HepG2 (cell line): ENCODE measurements at regions not wholly inside any gene's neighbourhood (a gene's known extent, or its start where the extent isn't known, plus 50 kb on each side); places are given as distances from the start of the nearest gene placed in this dataset.

Experiments used
- AFF4 ChIP-seq: sonication (generic); formaldehyde crosslinking; IDR thresholded peaks from 2 replicates; pipeline ENCODE4 v1.4.0; 2020; ENCODE audit warnings: missing genetic modification reagents
- CBFB ChIP-seq: sonication (generic); formaldehyde crosslinking; IDR thresholded peaks from 2 replicates; pipeline ENCODE4 v1.4.0; 2020; ENCODE audit warnings: missing genetic modification reagents
- CBX1 ChIP-seq: IDR thresholded peaks from one replicate; pipeline ENCODE4 v1.6.1; 2016; ENCODE audit warnings: antibody characterized with exemption, low read depth
- CREB3 ChIP-seq: sonication (generic); formaldehyde crosslinking; IDR thresholded peaks from 2 replicates; pipeline ENCODE4 v1.5.0; 2020; ENCODE audit warnings: missing genetic modification reagents
- FOXM1 ChIP-seq: sonication (generic); formaldehyde crosslinking; IDR thresholded peaks from 2 replicates; pipeline ENCODE4 v1.5.0; 2020; ENCODE audit warnings: missing genetic modification reagents
- IRF2 ChIP-seq: IDR thresholded peaks from 2 replicates; pipeline ENCODE4 v1.6.1; 2018; ENCODE audit warnings: missing genetic modification reagents, missing compliant biosample characterization
- KDM1A ChIP-seq: IDR thresholded peaks from 2 replicates; pipeline ENCODE4 v1.6.1; 2016; ENCODE audit warnings: missing compliant biosample characterization
- MYC ChIP-seq: sonication (generic); formaldehyde crosslinking; IDR thresholded peaks from 2 replicates; pipeline ENCODE4 v1.9.0; 2021; ENCODE audit warnings: missing genetic modification reagents, borderline replicate concordance
- NFKB2 ChIP-seq: sonication (generic); formaldehyde crosslinking; IDR thresholded peaks from 2 replicates; pipeline ENCODE4 v1.4.0; 2020; ENCODE audit warnings: missing genetic modification reagents, borderline replicate concordance
- REL ChIP-seq: sonication (generic); formaldehyde crosslinking; conservative IDR thresholded peaks from 2 replicates; pipeline ENCODE4 v1.8.0; 2022; ENCODE audit warnings: mild to moderate bottlenecking, missing genetic modification reagents, moderate library complexity
- SALL1 ChIP-seq: sonication (generic); formaldehyde crosslinking; IDR thresholded peaks from 2 replicates; pipeline ENCODE4 v1.8.0; 2022; ENCODE audit warnings: mild to moderate bottlenecking, missing genetic modification reagents
- SIN3A ChIP-seq: IDR thresholded peaks from 2 replicates; pipeline ENCODE4 v1.6.1; 2011; ENCODE audit warnings: low read depth, mild to moderate bottlenecking, control low read depth, low read length, borderline replicate concordance
- TBL1XR1 ChIP-seq: fragments of 150-350 bp; IDR thresholded peaks from 2 replicates; pipeline ENCODE4 v1.6.1; 2014; ENCODE audit warnings: borderline replicate concordance, low read length; ENCODE audit not compliant: partially characterized antibody
- TRIM24 ChIP-seq: sonication (generic); formaldehyde crosslinking; IDR thresholded peaks from 2 replicates; pipeline ENCODE4 v1.8.0; 2022; ENCODE audit warnings: mild to moderate bottlenecking, missing genetic modification reagents
- ZBTB25 ChIP-seq: IDR thresholded peaks from 2 replicates; pipeline ENCODE4 v1.6.1; 2018; ENCODE audit warnings: missing genetic modification reagents
- ZFP36L2 ChIP-seq: sonication (generic); formaldehyde crosslinking; IDR thresholded peaks from 2 replicates; pipeline ENCODE4 v1.4.0; 2020; ENCODE audit warnings: missing genetic modification reagents
- ZMYM2 ChIP-seq: sonication (generic); formaldehyde crosslinking; IDR thresholded peaks from 2 replicates; pipeline ENCODE4 v1.8.0; 2022; ENCODE audit warnings: mild to moderate bottlenecking, missing genetic modification reagents
- ZNF230 ChIP-seq: sonication (generic); formaldehyde crosslinking; IDR thresholded peaks from 2 replicates; pipeline ENCODE4 v1.4.0; 2020; ENCODE audit warnings: mild to moderate bottlenecking, missing genetic modification reagents
- ZNF383 ChIP-seq: sonication (generic); formaldehyde crosslinking; IDR thresholded peaks from 2 replicates; pipeline ENCODE4 v1.4.0; 2020; ENCODE audit warnings: missing genetic modification reagents, mild to moderate bottlenecking, borderline replicate concordance
- ZNF556 ChIP-seq: sonication (generic); formaldehyde crosslinking; IDR thresholded peaks from 2 replicates; pipeline ENCODE4 v1.4.0; 2020; ENCODE audit warnings: mild to moderate bottlenecking, missing genetic modification reagents, borderline replicate concordance
- ZNF773 ChIP-seq: sonication (generic); formaldehyde crosslinking; IDR thresholded peaks from 2 replicates; pipeline ENCODE4 v1.4.0; 2020; ENCODE audit warnings: missing genetic modification reagents, borderline replicate concordance
- TF ChIP-seq, protein P1 (sequence below): sonication (generic); formaldehyde crosslinking; IDR thresholded peaks from 2 replicates; pipeline ENCODE4 v1.8.0; 2022; ENCODE audit warnings: mild to moderate bottlenecking, missing genetic modification reagents, moderate library complexity
- TF ChIP-seq, protein P2 (sequence below): IDR thresholded peaks from 2 replicates; pipeline ENCODE4 v1.6.1; 2016; ENCODE audit warnings: low read depth, control low read depth

DNA sequence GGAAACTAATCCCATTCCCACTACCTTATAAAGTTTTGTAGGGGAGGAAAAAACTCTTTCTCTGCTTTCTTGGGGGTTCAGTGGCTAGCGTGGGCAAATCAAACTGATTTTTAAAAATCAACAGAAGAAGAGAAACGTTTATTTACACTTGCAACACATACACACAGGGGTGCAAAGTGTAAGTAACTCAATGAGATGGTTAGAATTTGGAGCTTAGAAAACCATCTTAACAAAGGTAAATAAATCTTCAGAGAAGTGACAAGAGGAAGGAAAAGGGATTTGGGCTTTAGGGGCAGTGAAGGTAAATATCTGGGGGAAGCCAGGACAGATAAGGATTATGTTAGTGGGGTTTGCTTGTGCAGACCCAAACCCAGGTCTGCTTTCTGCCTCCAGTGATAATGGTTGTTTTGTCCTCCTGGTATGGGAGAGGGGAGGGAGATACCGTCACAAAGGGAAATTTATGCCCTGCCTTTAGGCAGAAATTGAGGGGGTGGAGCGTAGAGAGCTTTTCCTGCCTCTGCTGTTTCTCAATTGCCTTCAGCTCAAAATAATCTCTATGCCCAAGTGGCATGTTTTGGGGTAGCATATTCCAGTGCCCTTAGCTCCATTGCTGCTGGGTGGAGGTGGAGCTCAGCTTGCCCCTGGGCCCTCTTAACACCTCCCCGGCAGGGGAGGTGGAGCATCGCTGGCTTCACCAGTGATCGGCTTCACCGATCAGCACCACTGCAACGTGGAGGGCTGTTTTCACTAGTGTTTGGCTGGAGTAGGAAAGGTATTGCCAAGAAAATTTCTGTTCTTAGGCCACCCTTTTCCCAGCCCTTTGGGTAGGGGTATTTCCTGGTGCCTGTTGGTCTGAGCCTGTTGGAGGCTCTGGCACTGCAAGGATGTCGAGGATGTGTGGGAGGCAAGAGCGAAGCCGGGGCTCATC, 92.2 kb downstream of the TEX51 start (continued):
- no peak for TF ChIP-seq ZBTB25
- no peak for TF ChIP-seq AFF4 (CRISPR knock-in tag)
- no peak for TF ChIP-seq TRIM24 (CRISPR knock-in tag)
- TF ChIP-seq ZFP36L2 (CRISPR knock-in tag) = no peak
- TF ChIP-seq ZNF230 = no peak
- TF ChIP-seq CREB3 (CRISPR knock-in tag) = no peak
- no peak for TF ChIP-seq CBFB (CRISPR knock-in tag)
- 0 out of 2 replicates have a peak, but pooled peaks have one; percentile 61 for TF ChIP-seq ZNF383
- TF ChIP-seq REL (CRISPR knock-in tag) = no peak
- TF ChIP-seq ZMYM2 (CRISPR knock-in tag) = no peak
- no peak for TF ChIP-seq KDM1A
- no peak for TF ChIP-seq ZNF773 (CRISPR knock-in tag)
- no peak for TF ChIP-seq CBX1
- TF ChIP-seq, protein P1, sequence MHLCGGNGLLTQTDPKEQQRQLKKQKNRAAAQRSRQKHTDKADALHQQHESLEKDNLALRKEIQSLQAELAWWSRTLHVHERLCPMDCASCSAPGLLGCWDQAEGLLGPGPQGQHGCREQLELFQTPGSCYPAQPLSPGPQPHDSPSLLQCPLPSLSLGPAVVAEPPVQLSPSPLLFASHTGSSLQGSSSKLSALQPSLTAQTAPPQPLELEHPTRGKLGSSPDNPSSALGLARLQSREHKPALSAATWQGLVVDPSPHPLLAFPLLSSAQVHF (CRISPR knock-in tag) = no peak
- 0 out of 2 replicates have a peak, but pooled peaks have one; percentile 27 for TF ChIP-seq SIN3A
- TF ChIP-seq SALL1 = peak; percentile 30
- TF ChIP-seq IRF2 = no peak; the same call in 1 of the 2 replicates
- TF ChIP-seq ZNF556 (CRISPR knock-in tag) = peak; percentile 65; the same call in 1 of the 2 replicates
- no peak; the same call in 1 of the 2 replicates for TF ChIP-seq MYC (CRISPR knock-in tag)
- no peak for TF ChIP-seq FOXM1 (CRISPR knock-in tag)
- TF ChIP-seq, protein P2, sequence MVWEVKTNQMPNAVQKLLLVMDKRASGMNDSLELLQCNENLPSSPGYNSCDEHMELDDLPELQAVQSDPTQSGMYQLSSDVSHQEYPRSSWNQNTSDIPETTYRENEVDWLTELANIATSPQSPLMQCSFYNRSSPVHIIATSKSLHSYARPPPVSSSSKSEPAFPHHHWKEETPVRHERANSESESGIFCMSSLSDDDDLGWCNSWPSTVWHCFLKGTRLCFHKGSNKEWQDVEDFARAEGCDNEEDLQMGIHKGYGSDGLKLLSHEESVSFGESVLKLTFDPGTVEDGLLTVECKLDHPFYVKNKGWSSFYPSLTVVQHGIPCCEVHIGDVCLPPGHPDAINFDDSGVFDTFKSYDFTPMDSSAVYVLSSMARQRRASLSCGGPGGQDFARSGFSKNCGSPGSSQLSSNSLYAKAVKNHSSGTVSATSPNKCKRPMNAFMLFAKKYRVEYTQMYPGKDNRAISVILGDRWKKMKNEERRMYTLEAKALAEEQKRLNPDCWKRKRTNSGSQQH (CRISPR knock-in tag) = no peak
- TF ChIP-seq NFKB2 (CRISPR knock-in tag) = no peak
- no peak for TF ChIP-seq TBL1XR1
